ENCODE measurements at regions not wholly inside any gene's neighbourhood (a gene's known extent, or its start where the extent isn't known, plus 50 kb on each side); places are given as distances from the start of the nearest gene placed in this dataset.

DNA sequence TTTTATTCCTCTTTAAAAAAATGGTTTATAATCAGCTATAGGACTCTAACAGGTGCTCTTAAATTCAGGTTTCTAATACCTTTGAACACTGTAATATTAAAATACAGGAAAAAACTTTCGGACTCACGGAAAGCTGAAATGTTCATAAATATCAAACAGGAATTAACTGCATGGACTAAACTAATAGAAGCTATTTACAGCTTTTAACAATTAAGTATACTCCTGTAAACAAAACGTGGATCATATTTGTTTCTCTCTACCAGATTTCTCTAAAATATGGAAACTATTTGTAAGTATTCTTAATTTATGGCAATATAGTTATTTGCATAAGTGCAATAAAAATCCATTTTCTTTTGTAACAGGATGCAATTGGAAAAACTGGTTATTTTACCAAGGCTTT lies 108.9 kb upstream of the RESF1 start:
- DNase-seq (ENCODE audit: low spot score in 2 of 2) = no peak
- Mint-ChIP-seq H3K9me3 (peaks cover 9% of the 10 kb centered on the region), H3K36me3 (no peaks in the 10 kb centered on the region), H3K27ac (no peak overlapping the region), H3K4me1 (no peaks in the 10 kb centered on the region), H3K4me3 (no peak overlapping the region)
- no peak for ATAC-seq

DNA sequence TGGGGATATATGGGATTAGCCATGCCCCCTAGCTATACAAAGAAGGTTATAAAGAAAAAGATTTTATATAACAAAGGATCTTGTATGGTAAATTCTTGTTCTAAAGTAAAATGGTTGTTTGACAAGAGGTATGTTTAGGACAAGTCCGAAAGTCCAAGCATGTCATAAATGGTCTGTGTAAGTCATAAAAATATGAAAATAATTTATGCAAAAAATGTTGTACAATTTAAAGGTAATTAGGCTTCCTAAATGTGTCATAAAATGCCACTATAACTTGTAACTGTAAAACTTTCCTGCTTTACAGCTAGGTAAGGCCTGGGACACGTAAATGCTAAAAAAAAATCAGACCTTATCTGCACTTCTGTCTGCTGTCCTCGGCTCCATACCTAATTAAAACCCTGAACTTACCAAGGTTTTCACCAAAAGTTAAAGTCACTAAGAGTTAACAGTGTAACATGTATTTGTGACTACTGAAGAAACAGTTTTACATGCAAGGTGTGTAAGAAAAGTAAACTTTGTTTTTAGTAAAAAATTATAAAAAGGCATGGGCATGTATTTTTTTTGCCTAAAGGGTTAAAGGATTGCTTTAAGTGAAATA lies 110.0 kb upstream of the RESF1 start:
- no peak for DNase-seq (ENCODE audit: low spot score in 2 of 2)
- no peaks in the 10 kb centered on the region for H3K4me1 Mint-ChIP-seq
- peaks cover 9% of the 10 kb centered on the region for H3K9me3 Mint-ChIP-seq
- no peaks in the 10 kb centered on the region for H3K36me3 Mint-ChIP-seq
- no peak overlapping the region for H3K27ac Mint-ChIP-seq
- ATAC-seq = no peak
- no peak overlapping the region for H3K4me3 Mint-ChIP-seq

- no peak for ATAC-seq
- H3K4me1 Mint-ChIP-seq = no peaks in the 10 kb centered on the region
These were observed 112.8 kb upstream of the RESF1 start for GRCh38 chr12:31846405-31846804.

DNA sequence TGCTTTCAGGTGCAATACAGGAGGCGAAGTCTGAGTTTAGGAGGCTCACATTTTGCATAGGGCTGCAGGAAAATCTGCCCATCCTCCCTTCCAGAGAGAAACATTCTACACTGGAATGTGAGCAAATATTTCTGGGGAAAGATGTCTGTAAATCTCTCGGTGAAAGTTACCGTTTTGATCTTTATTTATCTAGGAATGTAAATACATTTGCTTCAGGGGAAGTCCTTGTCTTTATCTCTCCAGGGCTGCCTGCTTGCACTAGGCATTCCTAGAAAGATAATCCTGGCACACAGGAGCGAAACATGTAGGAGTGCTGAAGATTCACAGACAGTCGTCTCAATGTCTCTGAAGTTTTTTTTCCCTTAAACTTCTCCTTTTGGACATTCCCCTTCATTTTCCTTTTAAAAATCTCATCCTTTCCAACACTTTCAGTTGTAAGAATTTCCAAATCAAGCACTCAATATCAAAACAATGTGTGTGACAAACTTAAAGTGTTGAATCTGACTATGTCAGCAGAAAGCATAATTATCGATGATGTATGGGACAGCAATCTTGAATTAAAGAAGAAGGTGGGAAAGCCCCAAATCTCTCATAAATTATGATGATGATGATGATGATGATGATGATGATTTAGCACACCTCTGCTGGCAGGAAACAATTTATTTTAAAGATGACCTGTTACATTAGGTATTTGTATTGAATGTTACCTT lies 113.4 kb upstream of the RESF1 start:
- peaks cover 7% of the 10 kb centered on the region for H3K9me3 Mint-ChIP-seq
- no peak for DNase-seq (ENCODE audit: low spot score in 2 of 2)
- no peak overlapping the region for H3K27ac Mint-ChIP-seq
- no peaks in the 10 kb centered on the region for H3K4me1 Mint-ChIP-seq
- ATAC-seq = no peak
- H3K36me3 Mint-ChIP-seq = no peaks in the 10 kb centered on the region
- no peak overlapping the region for H3K4me3 Mint-ChIP-seq

More at GRCh38 chr12:31846405-31846804, 112.8 kb upstream of the RESF1 start:
- Mint-ChIP-seq H3K27ac (no peak overlapping the region), H3K36me3 (no peaks in the 10 kb centered on the region), H3K9me3 (peaks cover 7% of the 10 kb centered on the region), H3K4me3 (no peak overlapping the region)
- no peak for DNase-seq (ENCODE audit: low spot score in 2 of 2)

- H3K9me3 Mint-ChIP-seq = peaks cover 7% of the 10 kb centered on the region
These were observed 114.7 kb upstream of the AMN1 start for GRCh38 chr12:31843398-31844095.

DNA sequence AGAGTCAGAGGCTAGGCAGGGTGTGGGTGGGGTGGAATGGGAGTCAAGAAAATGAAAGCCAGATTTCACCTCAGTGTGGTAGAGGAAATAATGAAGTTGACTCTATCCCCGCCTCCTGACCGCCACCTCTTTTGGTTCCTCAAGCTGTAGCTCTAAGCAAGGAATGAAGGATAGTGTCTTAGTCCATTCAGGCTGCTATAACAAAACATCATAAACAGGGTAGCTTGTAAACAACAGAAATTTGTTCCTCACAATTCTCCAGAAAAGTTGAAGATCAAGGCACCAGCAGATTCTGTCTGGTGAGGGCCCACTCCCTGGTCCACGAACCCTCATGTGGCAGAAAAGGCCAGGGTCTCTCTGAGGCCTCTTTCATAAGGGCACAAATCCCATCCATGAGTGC lies 109.1 kb upstream of the AMN1 start:
- Mint-ChIP-seq H3K4me1 (peaks cover 9% of the 10 kb centered on the region), H3K36me3 (no peaks in the 10 kb centered on the region), H3K9me3 (no peaks in the 10 kb centered on the region), H3K27ac (no peak overlapping the region), H3K4me3 (no peak overlapping the region)
- ATAC-seq = no peak
- DNase-seq (ENCODE audit: low spot score in 2 of 2) = no peak

More at GRCh38 chr12:31843398-31844095, 114.7 kb upstream of the AMN1 start:
- ATAC-seq (no peak), DNase-seq (ENCODE audit: low spot score in 2 of 2) (no peak)
- H3K36me3 Mint-ChIP-seq = no peaks in the 10 kb centered on the region
- H3K4me1 Mint-ChIP-seq = no peaks in the 10 kb centered on the region
- H3K27ac Mint-ChIP-seq = no peak overlapping the region
- no peak overlapping the region for H3K4me3 Mint-ChIP-seq

DNA sequence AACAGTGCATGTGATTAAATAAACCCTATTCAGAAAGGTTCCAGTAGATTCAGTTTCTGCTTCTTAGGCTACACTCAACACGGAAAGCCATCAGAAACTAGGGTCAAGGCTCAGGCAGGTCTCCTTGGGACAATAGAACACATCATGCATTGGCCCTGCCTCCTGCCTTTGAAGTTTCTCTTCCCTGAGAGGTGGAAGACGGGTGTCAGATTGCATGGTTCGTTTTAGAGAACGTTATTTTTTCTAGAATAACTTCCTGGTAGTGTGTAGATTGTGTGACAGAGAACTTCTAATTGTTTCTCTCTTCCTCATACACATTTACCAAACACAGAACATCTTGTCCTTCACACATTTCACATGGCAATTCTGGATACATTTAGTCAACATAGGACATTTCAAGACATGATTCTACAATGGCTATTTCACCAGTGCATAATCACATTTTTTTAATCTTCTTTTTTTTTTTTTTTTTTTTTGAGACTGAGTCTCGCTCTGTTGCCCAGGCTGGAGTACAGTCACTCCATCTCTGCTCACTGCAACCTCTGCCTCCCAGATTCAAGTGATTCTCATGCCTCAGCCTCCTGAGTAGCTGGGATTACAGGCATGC lies 106.6 kb upstream of the AMN1 start:
- ATAC-seq (no peak), DNase-seq (ENCODE audit: low spot score in 2 of 2) (no peak)
- Mint-ChIP-seq H3K27ac (no peak overlapping the region), H3K4me1 (peaks cover 28% of the 10 kb centered on the region), H3K9me3 (no peaks in the 10 kb centered on the region), H3K4me3 (no peak overlapping the region), H3K36me3 (no peaks in the 10 kb centered on the region)

- H3K27ac Mint-ChIP-seq = no peak overlapping the region
- H3K4me1 Mint-ChIP-seq = peaks cover 34% of the 10 kb centered on the region
- no peak for ATAC-seq
These were observed 105.3 kb upstream of the AMN1 start for GRCh38 chr12:31834150-31834549.

DNA sequence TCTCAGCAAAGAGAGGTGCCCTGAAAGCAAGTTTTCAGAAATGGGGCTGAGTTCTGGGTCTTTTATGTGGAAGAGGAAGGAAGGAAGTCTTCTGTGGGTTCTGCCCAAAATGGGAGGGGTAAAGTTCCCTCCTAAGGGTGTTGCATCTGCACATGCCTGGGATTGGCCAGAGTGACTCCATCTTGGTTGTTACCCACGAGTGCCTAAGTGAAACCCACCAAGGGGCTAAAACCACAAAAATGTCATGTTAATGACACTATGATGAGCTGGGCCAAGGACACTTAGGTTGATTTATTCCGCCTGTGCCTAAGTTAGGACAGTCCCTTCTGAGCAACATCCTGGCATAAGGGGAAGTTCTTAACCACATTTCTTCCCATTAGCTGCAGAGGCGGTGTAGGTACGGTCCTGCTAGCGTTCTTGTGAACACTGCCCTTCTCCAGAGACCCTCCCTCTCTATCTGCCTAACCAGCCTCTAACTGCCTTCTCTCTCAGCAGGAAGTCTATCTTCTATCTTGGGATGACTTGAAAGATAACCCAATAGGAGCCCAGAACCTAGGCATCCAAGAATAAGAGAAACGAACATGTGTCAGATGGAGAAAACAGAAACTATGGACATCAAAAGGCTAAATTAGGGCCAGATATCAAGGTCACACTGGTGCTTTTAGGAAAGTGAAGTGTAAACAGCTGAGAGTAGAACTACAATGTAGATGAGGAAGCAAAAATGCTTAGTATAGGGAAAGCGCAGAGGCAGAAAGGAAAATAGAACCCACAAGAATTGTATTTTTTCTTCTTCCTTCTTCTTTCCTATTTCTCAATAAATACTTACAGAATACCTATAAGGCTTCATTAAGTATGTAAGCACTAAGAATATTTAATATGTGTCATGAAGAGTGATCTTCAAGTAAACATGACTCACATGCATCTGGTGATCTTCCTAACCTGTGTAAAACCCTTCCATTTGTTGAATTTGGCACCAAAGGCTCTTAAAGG lies 104.2 kb upstream of the AMN1 start:
- DNase-seq (ENCODE audit: low spot score in 2 of 2) = peak; percentile 5 to 53
- H3K4me3 Mint-ChIP-seq = peak overlapping the region; percentile 6
- H3K4me1 Mint-ChIP-seq = peaks cover 37% of the 10 kb centered on the region
- no peaks in the 10 kb centered on the region for H3K36me3 Mint-ChIP-seq
- no peaks in the 10 kb centered on the region for H3K9me3 Mint-ChIP-seq
- peak; percentile 94 for ATAC-seq
- H3K27ac Mint-ChIP-seq = peak overlapping the region; percentile 73

More at GRCh38 chr12:31834150-31834549, 105.3 kb upstream of the AMN1 start:
- Mint-ChIP-seq H3K9me3 (no peaks in the 10 kb centered on the region), H3K36me3 (no peaks in the 10 kb centered on the region), H3K4me3 (no peak overlapping the region)
- no peak for DNase-seq (ENCODE audit: low spot score in 2 of 2)

DNA sequence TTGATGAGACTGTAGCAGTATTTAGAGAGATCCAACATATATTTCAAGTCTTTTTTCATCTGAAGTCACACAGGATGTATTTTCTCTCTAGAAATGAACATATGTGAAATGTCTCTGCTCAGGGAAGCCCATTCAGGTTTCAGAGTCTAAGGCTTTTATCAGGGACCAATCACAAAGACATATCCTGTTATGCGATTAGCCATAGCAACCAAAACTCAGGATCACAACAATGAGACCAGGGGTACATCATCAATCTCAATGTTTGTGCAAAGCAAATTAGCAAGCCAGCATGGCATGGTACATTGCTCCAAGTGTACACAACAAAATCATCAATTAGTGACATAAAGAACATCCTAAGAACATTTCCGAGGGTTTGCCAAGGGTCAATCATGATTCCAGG lies 99.2 kb upstream of the AMN1 start:
- peaks cover 35% of the 10 kb centered on the region for H3K4me1 Mint-ChIP-seq
- H3K4me3 Mint-ChIP-seq = no peak overlapping the region
- ATAC-seq (peak; percentile 45), DNase-seq (ENCODE audit: low spot score in 2 of 2) (no peak)
- H3K27ac Mint-ChIP-seq = peak overlapping the region; percentile 54
- H3K9me3 Mint-ChIP-seq = peaks cover 3% of the 10 kb centered on the region
- no peaks in the 10 kb centered on the region for H3K36me3 Mint-ChIP-seq

DNA sequence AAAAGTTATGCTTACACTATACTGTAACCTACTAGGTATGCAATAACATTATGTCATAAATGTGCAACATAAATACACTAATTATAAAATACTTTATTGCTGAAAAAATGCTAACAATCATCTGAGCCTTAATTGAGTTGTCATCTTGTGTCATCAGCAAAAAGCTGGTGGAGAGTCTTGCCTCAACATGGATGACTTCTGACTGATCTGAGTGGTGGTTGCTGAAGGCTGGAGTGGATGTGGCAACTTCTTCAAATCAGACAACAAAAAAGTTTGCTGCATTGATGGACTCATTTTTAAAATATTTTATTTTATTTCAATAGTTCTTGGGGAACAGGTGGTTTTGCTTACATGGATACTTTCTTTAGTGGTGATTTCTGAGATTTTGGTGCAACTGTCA lies 93.9 kb upstream of the AMN1 start:
- H3K4me1 Mint-ChIP-seq = peaks cover 2% of the 10 kb centered on the region
- H3K36me3 Mint-ChIP-seq = no peaks in the 10 kb centered on the region
- no peak overlapping the region for H3K4me3 Mint-ChIP-seq
- no peak overlapping the region for H3K27ac Mint-ChIP-seq
- DNase-seq (ENCODE audit: low spot score in 2 of 2) (no peak), ATAC-seq (no peak)
- H3K9me3 Mint-ChIP-seq = peaks cover 3% of the 10 kb centered on the region

GRCh38 chr12:31821484-31821883 lies 92.7 kb upstream of the AMN1 start:
- no peak overlapping the region for H3K27ac Mint-ChIP-seq
- H3K4me1 Mint-ChIP-seq = no peaks in the 10 kb centered on the region
- ATAC-seq (no peak), DNase-seq (ENCODE audit: low spot score in 2 of 2) (no peak)
- no peak overlapping the region for H3K4me3 Mint-ChIP-seq
- H3K36me3 Mint-ChIP-seq = no peaks in the 10 kb centered on the region
- H3K9me3 Mint-ChIP-seq = peaks cover 3% of the 10 kb centered on the region

DNA sequence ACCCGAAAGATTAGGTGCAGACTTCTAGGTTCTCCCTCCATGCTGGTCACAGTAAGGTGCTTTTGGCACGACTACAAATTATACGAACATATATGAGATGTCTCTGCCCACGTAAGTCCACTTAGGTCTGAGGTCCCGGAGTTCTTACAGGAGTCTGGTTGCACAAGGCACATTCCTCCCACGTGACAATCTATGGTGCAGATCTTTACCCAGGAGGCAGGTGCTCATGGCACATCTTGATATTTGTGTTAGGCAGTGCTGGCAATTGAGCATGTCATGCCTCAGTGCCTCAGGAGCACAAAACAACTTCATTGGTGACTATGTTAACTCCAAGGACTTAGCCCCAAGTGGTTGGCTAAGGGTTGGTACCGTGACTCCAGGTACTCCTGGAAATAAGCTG lies 92.0 kb upstream of the AMN1 start:
- H3K4me1 Mint-ChIP-seq = no peaks in the 10 kb centered on the region
- no peak for ATAC-seq
- no peak for DNase-seq (ENCODE audit: low spot score in 2 of 2)
- no peaks in the 10 kb centered on the region for H3K36me3 Mint-ChIP-seq
- peaks cover 3% of the 10 kb centered on the region for H3K9me3 Mint-ChIP-seq
- H3K27ac Mint-ChIP-seq = no peak overlapping the region
- H3K4me3 Mint-ChIP-seq = no peak overlapping the region

GRCh38 chr12:31819427-31819826 lies 90.6 kb upstream of the AMN1 start:
- no peak for ATAC-seq
- H3K27ac Mint-ChIP-seq = no peak overlapping the region
- H3K4me1 Mint-ChIP-seq = no peaks in the 10 kb centered on the region
- no peaks in the 10 kb centered on the region for H3K9me3 Mint-ChIP-seq
- no peak overlapping the region for H3K4me3 Mint-ChIP-seq
- DNase-seq (ENCODE audit: low spot score in 2 of 2) = no peak
- no peaks in the 10 kb centered on the region for H3K36me3 Mint-ChIP-seq
